GM12874 (cell line): ENCODE measurements at regions not wholly inside any gene's neighbourhood (a gene's known extent, or its start where the extent isn't known, plus 50 kb on each side); places are given as distances from the start of the nearest gene placed in this dataset.

Experiments used
- TF ChIP-seq, protein P1 (sequence below): IDR thresholded peaks from 2 replicates; pipeline ENCODE4 v1.5.1; 2011; ENCODE audit warnings: low read depth, mild to moderate bottlenecking, control low read depth, low read length, moderate library complexity; ENCODE audit not compliant: insufficient read depth

DNA sequence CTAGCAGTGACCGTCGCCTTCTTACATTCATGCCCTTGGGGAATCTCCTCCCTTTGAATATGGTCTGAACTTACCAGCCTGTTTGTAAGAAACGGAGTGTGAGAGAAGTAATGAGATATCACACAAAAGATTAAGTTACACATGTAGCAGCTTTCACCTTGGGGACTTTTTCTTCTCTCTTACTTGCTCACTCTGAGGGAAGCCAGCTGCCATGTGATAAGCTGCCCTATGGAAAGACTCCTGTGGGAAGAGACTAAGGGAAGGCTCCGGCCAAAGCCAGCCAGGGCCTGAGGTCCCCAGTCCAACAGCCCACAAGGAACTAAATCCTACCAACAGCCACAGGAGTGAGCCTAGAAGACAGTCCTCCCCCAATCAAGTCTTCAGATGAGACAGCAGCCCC, 190.4 kb upstream of the TSC22D2 start:
- TF ChIP-seq, protein P1, sequence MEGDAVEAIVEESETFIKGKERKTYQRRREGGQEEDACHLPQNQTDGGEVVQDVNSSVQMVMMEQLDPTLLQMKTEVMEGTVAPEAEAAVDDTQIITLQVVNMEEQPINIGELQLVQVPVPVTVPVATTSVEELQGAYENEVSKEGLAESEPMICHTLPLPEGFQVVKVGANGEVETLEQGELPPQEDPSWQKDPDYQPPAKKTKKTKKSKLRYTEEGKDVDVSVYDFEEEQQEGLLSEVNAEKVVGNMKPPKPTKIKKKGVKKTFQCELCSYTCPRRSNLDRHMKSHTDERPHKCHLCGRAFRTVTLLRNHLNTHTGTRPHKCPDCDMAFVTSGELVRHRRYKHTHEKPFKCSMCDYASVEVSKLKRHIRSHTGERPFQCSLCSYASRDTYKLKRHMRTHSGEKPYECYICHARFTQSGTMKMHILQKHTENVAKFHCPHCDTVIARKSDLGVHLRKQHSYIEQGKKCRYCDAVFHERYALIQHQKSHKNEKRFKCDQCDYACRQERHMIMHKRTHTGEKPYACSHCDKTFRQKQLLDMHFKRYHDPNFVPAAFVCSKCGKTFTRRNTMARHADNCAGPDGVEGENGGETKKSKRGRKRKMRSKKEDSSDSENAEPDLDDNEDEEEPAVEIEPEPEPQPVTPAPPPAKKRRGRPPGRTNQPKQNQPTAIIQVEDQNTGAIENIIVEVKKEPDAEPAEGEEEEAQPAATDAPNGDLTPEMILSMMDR: no peak

DNA sequence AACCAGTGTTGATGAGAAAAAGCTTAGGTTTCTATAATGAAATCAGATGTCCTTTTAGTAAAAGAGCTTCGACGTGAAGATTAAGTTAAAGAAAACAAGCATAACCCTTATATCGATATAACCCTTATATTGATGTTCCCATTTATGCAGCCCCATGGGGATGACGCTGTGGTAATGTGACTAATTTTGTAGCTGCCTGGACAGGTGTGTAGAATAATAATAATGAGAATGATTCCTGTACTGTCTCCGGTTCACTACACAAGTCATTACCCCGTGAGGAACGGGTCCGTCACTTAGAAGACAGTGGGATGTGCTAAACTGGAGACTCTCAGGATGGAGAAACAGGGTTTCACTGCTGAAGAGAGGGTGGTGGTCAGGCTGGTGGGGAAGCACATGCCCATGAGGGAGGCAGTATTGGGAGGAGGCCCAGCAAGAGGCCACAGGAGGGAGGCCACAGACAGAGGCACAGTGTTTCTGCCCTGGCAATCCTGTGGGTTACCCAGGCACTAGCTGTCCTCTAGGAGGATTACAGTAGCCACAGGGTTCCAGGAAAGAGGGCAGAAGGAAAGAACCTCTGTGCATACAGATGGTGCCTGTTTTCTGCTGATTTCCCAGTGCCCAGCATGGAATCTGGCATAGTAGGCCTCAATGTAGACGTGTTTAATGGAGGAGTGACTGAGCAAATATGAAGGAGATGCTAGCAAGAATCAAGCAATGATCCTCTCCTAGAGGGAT, 191.1 kb upstream of the TSC22D2 start:
- TF ChIP-seq, protein P1: no peak

GRCh38 chr3:150216041-150216811, 191.9 kb upstream of the TSC22D2 start:
- TF ChIP-seq, protein P1: no peak

GRCh38 chr3:150215616-150216015, 192.5 kb upstream of the TSC22D2 start:
- TF ChIP-seq, protein P1: no peak

GRCh38 chr3:150213577-150213976, 194.5 kb upstream of the TSC22D2 start:
- TF ChIP-seq, protein P1: no peak

GRCh38 chr3:150210461-150211110, 197.5 kb upstream of the TSC22D2 start:
- TF ChIP-seq, protein P1: no peak

- TF ChIP-seq, protein P1: no peak
These were observed 204.8 kb upstream of the TSC22D2 start for GRCh38 chr3:150203273-150203672.
